HCT116 (cell line): ENCODE measurements at regions not wholly inside any gene's neighbourhood (a gene's known extent, or its start where the extent isn't known, plus 50 kb on each side); places are given as distances from the start of the nearest gene placed in this dataset.

Experiments used
- ATF3 ChIP-seq: IDR thresholded peaks from 2 replicates; pipeline ENCODE4 v1.6.1; 2012
- CTCF ChIP-seq, 3 experiments: fragments of 200-600 bp in 1 of 3; sonication (generic) in 1 of 3; IDR thresholded peaks in 2 of 3; conservative IDR thresholded peaks in 1 of 3; 2 replicates each; pipeline ENCODE4 v1.5.1; 2012 to 2017; ENCODE audit warnings: low read depth in 2 of 3, low read length in 2 of 3, antibody characterized with exemption in 1 of 3, borderline replicate concordance in 1 of 3, control low read depth in 1 of 3, mild to moderate bottlenecking in 1 of 3, mixed read lengths in 1 of 3, mixed run types in 1 of 3, moderate library complexity in 1 of 3; ENCODE audit not compliant: insufficient read depth in 1 of 3
- EZH2 ChIP-seq: fragments of 200-600 bp; sonication (generic); IDR thresholded peaks from 2 replicates; pipeline ENCODE4 v1.6.1; 2017; ENCODE audit warnings: antibody characterized with exemption, mixed run types
- MAX ChIP-seq: IDR thresholded peaks from 2 replicates; pipeline ENCODE4 v1.6.1; 2012
- POLR2A ChIP-seq: IDR thresholded peaks from 2 replicates; pipeline ENCODE4 v1.7.0; 2011; ENCODE audit warnings: borderline replicate concordance; ENCODE audit not compliant: insufficient read depth, insufficient read length; ENCODE audit errors: extremely low read depth
- REST ChIP-seq: IDR thresholded peaks from 2 replicates; pipeline ENCODE4 v1.6.1; 2012; ENCODE audit warnings: low read depth

GRCh38 chr13:70333752-70334151 lies 225.5 kb upstream of the KLHL1 start:
- TF ChIP-seq CTCF (IDR thresholded peaks at IDR 0.05 in 2 of 3, conservative IDR thresholded peaks at IDR 0.05 in 1 of 3; ENCODE audit: borderline replicate concordance in 1 of 3, insufficient read depth in 1 of 3, low read depth in 2 of 3, low read length in 2 of 3) (no peak), MAX (no peak), ATF3 (no peak), POLR2A (no peak), REST (no peak), EZH2 (no peak)
